AG09319 (cell line): ENCODE measurements at regions not wholly inside any gene's neighbourhood (a gene's known extent, or its start where the extent isn't known, plus 50 kb on each side); places are given as distances from the start of the nearest gene placed in this dataset.
A peak's percentile ranks its signal among the peaks of the same experiment; 100 is the strongest.

Experiments used
- DNase-seq: peaks from one replicate; pipeline ENCODE4 v3.0.0-alpha.2; 2010; ENCODE audit warnings: low read depth; ENCODE audit errors: extremely low read depth
- CTCF ChIP-seq: IDR thresholded peaks from 2 replicates; pipeline ENCODE4 v1.5.1; 2011; ENCODE audit warnings: low read depth, mild to moderate bottlenecking, inconsistent platforms, low read length, moderate library complexity

GRCh38 chr6:148602136-148602535 is 144.7 kb upstream of the UST start:
- no peak for TF ChIP-seq CTCF
- DNase-seq, result no peak

DNA sequence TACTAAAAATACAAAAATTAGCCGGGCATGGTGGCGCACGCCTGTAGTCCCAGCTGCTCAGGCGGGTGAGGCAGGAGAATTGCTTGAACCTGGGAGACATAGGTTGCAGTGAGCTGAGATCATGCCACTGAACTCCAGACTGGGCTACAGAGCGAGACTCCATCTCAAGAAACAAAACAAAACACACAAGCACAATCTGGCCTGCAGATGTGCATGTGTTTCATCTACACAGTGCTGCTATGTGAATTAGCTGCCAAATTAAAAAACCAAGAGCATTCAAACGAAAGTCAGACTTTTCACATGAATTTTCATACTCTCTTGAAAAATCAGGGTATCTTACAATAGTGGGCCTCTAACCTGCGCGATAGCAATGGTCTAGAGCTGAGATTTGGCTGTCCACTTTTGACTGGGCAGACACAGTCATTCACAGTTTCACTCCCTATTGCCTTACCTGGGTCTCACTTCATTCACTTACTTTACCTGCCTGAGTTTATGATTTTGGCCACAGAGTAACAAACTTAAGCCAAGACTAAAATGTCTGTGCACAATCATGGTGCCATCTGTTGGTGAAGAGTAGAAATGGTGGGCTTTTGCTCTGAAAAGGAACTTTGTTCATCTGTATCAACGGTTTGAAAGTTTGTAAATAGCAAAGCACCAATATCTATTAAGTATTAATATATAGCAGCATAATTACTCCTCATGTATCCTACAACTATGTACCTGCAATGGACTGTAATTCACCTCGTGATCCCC is 138.5 kb upstream of the UST start:
- no peak for DNase-seq
- peak; percentile 52 for TF ChIP-seq CTCF

DNA sequence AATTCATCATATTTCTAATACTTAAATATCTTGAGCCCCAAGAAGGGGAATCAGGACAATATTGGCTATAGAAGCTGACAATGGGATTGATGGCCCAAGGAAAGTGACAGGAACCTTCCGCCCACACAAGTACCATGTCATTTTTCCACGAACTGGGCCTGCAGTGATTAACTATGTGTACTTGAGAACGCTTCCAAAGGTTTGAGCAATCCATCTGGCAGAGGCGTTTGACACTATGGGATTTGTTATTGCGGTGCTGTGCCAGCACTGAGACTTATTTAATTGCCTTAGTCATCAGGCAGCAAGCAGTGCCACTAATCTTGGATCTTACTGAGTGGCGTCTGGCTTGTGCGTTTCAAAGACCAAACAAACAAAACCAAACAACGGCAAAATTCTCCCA is 135.6 kb upstream of the UST start:
- peak; percentile 47 for DNase-seq
- no peak for TF ChIP-seq CTCF

DNA sequence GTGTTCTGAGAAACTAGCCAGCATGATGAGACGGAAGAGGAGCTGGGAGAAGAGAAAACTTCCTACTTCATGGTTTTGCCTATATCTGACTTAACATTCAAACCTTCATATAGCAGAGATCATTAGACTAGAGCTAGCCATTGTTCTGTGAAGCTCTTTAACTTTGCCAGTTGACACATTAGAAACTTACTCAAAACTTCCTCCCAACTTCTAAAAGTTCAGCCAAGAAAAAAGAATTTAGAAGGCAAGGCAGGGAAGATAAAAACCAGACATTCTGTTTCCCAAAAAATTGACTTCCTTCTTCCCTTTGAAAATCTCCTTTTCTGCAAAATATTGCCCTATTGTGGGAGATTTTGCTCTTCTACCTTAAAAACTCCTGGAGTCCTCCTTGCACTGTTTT is 134.8 kb upstream of the UST start:
- no peak for DNase-seq
- no peak for TF ChIP-seq CTCF

- TF ChIP-seq CTCF, result no peak
- DNase-seq, result no peak
These were observed 132.2 kb upstream of the UST start for GRCh38 chr6:148614602-148615001.

DNA sequence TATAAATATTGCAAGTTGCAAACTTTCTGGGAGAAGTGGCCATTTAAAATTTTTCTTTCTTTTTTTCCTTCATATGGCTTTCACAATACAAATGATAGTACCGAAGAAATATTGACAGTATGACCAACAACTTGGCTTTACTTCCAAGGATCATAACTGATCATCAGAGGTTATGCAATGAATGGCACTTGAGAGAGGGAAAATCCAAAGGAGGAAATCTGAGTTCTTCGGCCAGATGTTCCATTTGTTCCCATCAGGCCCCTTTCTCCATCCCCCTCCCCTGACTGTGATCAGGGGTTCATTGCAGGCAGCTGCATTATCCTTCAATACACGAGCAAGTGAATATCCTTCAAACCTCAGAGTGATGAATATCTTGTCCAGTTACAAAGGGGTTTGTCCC is 130.0 kb upstream of the UST start:
- no peak for TF ChIP-seq CTCF

DNA sequence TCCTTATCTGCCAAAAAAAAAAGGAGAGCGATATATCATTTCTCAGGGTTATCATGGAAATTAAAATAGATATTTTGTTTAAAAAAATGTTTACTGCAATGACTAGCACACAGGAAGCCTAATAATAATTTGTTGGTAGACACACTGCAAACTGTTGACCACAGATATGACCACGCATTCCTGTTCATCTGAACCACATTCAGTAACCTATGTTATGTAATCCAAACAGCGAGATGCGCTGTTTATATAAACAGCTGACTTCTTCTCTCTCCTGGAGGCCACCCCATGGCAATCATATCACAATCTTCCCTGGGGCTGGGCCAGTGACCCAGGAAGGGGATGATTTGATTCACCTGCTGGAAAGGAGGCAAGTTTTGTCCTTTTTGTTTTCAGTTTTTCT is 129.3 kb upstream of the UST start:
- no peak for DNase-seq
- TF ChIP-seq CTCF, result no peak

More for the DNA sequence above, 130.0 kb upstream of the UST start:
- DNase-seq, result no peak
